GM21619 (cell line): ENCODE measurements at regions not wholly inside any gene's neighbourhood (a gene's known extent, or its start where the extent isn't known, plus 50 kb on each side); places are given as distances from the start of the nearest gene placed in this dataset.
"Not testable (repeated sequence)": the region's sequence is repeated elsewhere in the genome, so short reads cannot be mapped to it uniquely, and the experiment has no call there.

Experiments
- ATAC-seq: cut with Tn5 transposase; IDR thresholded peaks from one replicate; pipeline ENCODE4 v1.9.1; 2021; ENCODE audit not compliant: unreplicated experiment

- ATAC-seq, result not testable (repeated sequence)
These were observed 111.6 kb downstream of the PPIAL4A start for GRCh38 chr1:121001090-121001726.

- ATAC-seq, result not testable (repeated sequence)
These were observed 113.7 kb downstream of the PPIAL4A start for GRCh38 chr1:121003230-121003629.

DNA sequence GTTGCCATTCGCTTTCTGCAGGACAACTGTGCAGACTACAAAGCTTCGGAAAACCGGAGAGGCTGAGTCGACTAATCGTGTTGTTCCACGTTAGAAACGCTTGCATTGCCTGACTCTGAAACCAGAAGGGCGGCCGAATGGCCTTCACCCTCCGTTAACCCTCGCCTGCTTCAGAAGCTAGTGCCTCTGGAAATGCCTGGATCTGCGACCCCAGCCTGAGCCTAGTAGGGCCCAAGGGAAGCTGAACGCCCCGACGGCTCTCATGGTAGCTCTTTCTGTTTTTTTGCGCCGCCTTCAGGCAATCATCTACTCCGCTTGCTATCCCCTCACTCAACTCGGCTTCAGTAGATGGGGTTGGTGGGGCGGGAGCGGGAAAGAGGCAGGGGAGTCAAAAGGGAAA lies 117.3 kb downstream of the PPIAL4A start:
- ATAC-seq, result not testable (repeated sequence)

DNA sequence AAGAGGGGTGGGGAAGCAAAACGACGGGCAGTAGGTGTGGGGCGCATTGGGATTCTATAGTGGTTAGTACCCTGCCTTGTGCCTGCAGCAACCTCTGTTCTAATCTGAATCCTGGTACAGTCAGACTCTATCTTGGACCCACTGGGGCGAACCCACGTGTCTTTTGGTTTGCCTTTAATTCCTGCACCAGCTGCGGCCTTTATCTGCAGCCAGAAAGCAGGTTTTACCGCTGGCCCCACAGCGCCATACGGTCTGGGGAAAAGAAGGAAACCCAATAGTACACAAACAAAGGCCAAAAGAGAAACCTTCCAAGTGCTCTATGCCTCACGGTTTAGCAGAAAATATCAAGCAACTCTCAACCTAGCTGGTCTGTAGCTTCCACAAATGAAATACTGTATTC lies 118.2 kb downstream of the PPIAL4A start:
- ATAC-seq, result not testable (repeated sequence)

GRCh38 chr1:121008512-121009215 lies 119.1 kb downstream of the PPIAL4A start:
- ATAC-seq, result not testable (repeated sequence)

DNA sequence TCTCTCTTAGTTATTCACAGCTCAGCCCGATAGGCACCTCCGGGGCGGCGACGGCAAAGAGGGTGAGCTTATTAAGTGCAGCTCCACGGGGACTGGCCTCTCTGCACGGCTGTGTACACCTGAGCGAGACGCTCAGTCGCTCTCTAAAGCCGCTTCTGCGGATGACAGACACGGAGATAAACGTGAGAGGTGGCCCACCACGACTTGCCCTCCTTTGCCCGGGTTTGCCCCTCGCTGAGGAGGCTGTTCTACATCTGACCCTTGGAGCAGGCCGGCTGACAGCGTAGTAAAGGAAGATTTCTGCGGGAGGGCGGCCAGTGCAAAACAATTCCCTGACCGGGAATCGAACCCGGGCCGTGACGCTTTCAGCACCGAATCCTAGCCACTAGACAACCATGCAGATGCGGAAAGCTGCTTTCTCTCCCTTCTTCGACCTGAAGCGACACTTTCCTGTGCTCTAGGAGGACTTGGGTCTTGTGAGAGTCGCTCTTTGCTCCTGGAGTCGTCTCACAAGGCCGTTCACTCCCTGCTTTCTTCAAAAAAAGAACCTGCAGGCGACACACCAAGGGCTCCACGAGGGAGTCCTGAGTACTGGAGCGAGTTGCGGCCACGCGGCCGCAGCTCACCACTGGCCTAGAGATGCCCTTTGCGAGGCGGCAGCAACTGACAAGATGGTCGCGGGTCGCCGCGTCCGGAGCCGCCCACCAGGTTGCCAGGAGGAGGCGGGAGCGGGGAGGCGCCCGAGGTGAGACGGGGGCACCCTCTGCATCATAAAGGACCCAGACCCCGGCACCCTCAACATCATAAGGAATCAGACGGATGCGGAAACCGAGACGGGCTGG lies 119.9 kb downstream of the PPIAL4A start:
- not testable (repeated sequence) for ATAC-seq

DNA sequence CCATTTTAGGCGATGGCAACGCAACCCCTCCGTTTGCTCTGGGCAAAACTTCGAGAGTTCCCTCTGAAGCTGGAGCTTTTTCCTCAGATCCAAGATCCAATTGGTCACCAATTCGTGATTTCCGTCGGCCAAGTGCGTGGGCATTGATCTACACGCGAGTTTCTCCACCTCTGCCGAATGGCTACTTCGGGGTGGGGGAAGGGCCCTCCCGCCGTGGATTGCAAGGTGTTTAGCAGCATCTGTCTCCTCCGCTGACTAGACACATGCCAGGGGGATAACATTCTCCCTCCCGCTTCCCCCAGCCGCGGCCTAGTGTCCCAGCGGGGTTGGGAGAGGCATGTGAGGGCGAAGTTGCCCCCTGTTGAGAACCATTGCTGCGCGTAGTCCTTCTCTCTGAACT lies 120.6 kb downstream of the PPIAL4A start:
- ATAC-seq, result not testable (repeated sequence)

DNA sequence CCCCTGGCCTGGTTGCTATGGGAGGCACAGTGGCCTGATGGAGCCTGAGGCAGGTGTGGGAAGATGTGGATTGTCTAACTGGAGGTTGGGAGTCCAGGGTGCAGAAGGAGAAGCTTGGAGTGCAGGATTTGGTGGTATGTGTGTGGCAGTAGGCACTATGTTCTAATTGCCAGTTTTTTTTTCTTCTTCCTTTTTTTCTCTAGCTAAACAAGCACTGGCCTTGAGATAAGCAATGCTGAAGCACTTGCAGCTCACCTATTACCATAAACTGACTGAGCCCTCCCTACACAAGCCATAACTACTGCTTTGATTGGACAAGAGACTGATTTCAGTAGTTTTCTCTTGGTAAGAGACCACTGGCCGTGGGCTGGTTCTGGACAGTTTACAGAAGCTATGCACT lies 123.6 kb downstream of the PPIAL4A start:
- not testable (repeated sequence) for ATAC-seq

- not testable (repeated sequence) for ATAC-seq
These were observed 126.8 kb downstream of the PPIAL4A start for GRCh38 chr1:121016182-121017028.

DNA sequence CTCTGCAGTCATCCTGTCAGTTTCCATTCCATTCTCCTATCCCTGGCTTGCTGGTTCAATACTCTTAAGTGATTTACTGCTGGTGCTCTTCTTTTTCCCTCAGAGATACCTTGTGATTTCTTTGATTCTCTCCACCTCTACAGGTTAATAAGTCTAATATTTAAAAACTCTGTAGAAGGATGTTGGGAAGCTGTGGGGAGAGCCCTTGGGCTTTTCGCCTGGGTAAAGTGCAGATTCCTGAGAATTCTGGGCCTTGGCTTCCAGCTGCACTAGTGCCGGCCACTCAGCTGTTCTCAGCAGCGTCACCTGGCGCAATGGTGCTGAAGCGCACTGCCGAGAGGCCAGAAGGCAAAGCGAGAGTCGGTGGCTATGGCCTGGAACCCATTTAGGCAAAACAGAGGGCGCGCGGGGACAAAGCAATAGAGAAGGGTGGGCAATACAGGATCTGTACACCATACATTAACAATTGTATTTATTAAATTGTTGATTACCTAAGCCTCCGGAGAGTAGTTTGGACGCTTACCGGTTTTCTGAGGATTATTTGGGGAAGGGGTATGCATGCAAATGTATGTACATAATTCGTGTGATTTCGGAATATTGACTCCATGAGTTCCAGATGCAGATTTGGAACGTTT lies 130.3 kb downstream of the PPIAL4A start:
- not testable (repeated sequence) for ATAC-seq

DNA sequence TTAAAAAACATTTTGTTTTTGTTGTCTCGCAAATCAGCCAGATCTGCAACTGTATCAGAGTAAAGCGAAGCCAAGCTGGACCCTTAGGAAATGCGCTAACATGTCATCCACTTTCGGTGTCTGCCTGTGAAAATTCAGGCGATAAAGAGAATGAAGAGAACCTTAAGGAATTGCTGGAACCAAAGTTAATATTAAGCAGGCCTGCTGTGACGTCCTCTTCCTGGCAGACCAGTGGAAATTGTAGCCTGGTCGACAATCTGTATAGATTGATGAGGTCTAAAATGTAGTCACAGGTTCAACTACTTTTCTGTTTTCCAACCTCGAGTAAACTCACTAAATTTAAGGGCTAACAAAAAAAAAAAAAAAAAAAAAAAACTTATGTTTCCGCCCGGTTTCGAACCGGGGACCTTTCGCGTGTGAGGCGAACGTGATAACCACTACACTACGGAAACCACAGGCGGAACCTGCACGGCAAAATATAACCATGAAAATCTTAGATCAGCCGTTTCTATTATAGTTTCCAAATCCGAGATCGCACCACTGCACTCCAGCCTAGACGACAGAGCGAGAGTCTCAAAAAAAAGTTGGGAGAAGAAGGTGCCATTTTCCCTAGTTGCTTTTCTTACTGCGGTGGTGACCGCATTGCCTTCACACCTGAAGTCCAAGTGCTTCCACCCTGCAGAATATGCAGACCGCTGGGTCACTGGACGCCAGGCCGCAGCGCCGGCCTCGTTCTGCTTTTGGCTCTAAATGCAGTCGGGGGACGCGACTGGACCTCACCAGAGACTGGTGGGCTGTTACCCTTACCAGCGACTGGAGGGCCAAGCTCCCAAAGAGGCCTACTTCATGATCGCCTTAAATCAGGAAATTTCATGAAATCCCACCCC lies 131.0 kb downstream of the PPIAL4A start:
- ATAC-seq, result not testable (repeated sequence)

GRCh38 chr1:121021716-121022115 lies 132.1 kb downstream of the PPIAL4A start:
- not testable (repeated sequence) for ATAC-seq

GRCh38 chr1:121032878-121033494 lies 143.4 kb downstream of the PPIAL4A start:
- ATAC-seq, result not testable (repeated sequence)

- ATAC-seq, result not testable (repeated sequence)
These were observed 147.2 kb downstream of the PPIAL4A start for GRCh38 chr1:121036792-121037191.

GRCh38 chr1:121040974-121041373 lies 143.2 kb downstream of the FAM72B start:
- ATAC-seq, result not testable (repeated sequence)

- ATAC-seq, result not testable (repeated sequence)
These were observed 142.6 kb downstream of the FAM72B start for GRCh38 chr1:121041497-121041896.

DNA sequence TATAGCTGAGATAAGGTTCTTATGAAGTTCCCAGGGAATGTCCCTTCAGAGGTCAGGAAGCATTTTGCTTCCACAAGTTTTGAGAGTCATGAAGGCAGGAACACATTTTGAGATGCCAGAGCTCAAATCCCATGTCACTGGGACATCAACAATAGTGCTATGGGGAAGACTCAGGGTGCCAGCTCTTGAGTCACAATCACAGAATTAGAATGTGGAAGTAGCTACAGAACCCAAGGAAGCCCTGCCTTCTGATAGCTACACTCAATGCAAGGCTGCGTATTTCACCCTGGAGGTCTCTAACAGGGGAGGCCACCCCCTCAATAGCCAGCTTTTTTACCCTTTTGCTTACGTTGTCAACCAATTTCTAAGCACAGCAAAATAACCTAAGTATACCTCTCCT lies 141.3 kb downstream of the FAM72B start:
- not testable (repeated sequence) for ATAC-seq

- not testable (repeated sequence) for ATAC-seq
These were observed 135.8 kb downstream of the FAM72B start for GRCh38 chr1:121048293-121048752.
